ENCODE measurements at regions not wholly inside any gene's neighbourhood (a gene's known extent, or its start where the extent isn't known, plus 50 kb on each side); places are given as distances from the start of the nearest gene placed in this dataset.

- TF ChIP-seq POLR2A (IDR thresholded peaks at IDR 0.05) = no peak
- no peak for TF ChIP-seq CTCF (IDR thresholded peaks at IDR 0.05)
These were observed 59.4 kb upstream of the CD44 start for GRCh38 chr11:35079611-35080010.

Data from Peyer's patch (tissue), 4 donors.